CD1c-positive myeloid dendritic cell (primary cell): ENCODE measurements at regions not wholly inside any gene's neighbourhood (a gene's known extent, or its start where the extent isn't known, plus 50 kb on each side); places are given as distances from the start of the nearest gene placed in this dataset.

Experiments used
- DNase-seq: peaks from one replicate; pipeline ENCODE4 v3.0.0-alpha.2; 2016; ENCODE audit errors: extremely low spot score

- no peak for DNase-seq
Observed at GRCh38 chr9:109549386-109549785, 51.3 kb upstream of the PTPN3 start.

GRCh38 chr9:109551651-109552050 lies 53.5 kb upstream of the PTPN3 start:
- no peak for DNase-seq

GRCh38 chr9:109555215-109555614 lies 57.1 kb upstream of the PTPN3 start:
- no peak for DNase-seq

GRCh38 chr9:109556061-109556460 lies 58.0 kb upstream of the PTPN3 start:
- no peak for DNase-seq

- no peak for DNase-seq
Observed at GRCh38 chr9:109556786-109557185, 58.7 kb upstream of the PTPN3 start.

GRCh38 chr9:109557481-109557880 lies 59.4 kb upstream of the PTPN3 start:
- DNase-seq: no peak

GRCh38 chr9:109558718-109559151 lies 60.6 kb upstream of the PTPN3 start:
- DNase-seq: no peak

GRCh38 chr9:109560470-109561132 lies 62.5 kb upstream of the PTPN3 start:
- DNase-seq: no peak

GRCh38 chr9:109561137-109561536 lies 63.0 kb upstream of the PTPN3 start:
- no peak for DNase-seq

GRCh38 chr9:109568089-109568488 lies 70.0 kb upstream of the PTPN3 start:
- DNase-seq: no peak

GRCh38 chr9:109568568-109569210 lies 70.6 kb upstream of the PTPN3 start:
- no peak for DNase-seq

GRCh38 chr9:109574061-109574882 lies 76.2 kb upstream of the PTPN3 start:
- peak; percentile 33 for DNase-seq

GRCh38 chr9:109576762-109577161 lies 78.7 kb upstream of the PTPN3 start:
- DNase-seq: no peak

- DNase-seq: no peak
Observed at GRCh38 chr9:109579191-109579948, 81.3 kb upstream of the PTPN3 start.

- DNase-seq: no peak
Observed at GRCh38 chr9:109582386-109582785, 84.3 kb upstream of the PTPN3 start.

- DNase-seq: no peak
Observed at GRCh38 chr9:109584205-109584604, 86.1 kb upstream of the PTPN3 start.

GRCh38 chr9:109585796-109586195 lies 87.7 kb upstream of the PTPN3 start:
- no peak for DNase-seq

GRCh38 chr9:109586993-109587392 lies 88.9 kb upstream of the PTPN3 start:
- DNase-seq: no peak

GRCh38 chr9:109588415-109588814 lies 90.3 kb upstream of the PTPN3 start:
- DNase-seq: no peak

GRCh38 chr9:109590966-109591365 lies 92.9 kb upstream of the PTPN3 start:
- no peak for DNase-seq

- no peak for DNase-seq
Observed at GRCh38 chr9:109591691-109592090, 93.6 kb upstream of the PTPN3 start.

GRCh38 chr9:109593612-109594011 lies 95.5 kb upstream of the PTPN3 start:
- no peak for DNase-seq
